Smooth muscle cell (in vitro differentiated cells): ENCODE measurements at regions not wholly inside any gene's neighbourhood (a gene's known extent, or its start where the extent isn't known, plus 50 kb on each side); places are given as distances from the start of the nearest gene placed in this dataset.

Experiments used
- DNase-seq: peaks from one replicate; lab custom pipeline; 2025; ENCODE audit not compliant: unreplicated experiment; lab: John Stamatoyannopoulos, UW
- H2AFZ ChIP-seq: fragments of 200-600 bp; sonication (generic); 2 replicates; pipeline ENCODE4 v1.6.0; 2016; ENCODE audit warnings: antibody characterized with exemption, low read depth, mild to moderate bottlenecking
- H3F3A ChIP-seq: fragments of 200-600 bp; sonication (generic); 2 replicates; pipeline ENCODE4 v1.6.0; 2017; ENCODE audit warnings: antibody characterized with exemption, low read depth
- H3K27ac ChIP-seq: fragments of 200-600 bp; sonication (generic); 2 replicates; pipeline ENCODE4 v1.5.1; 2016; ENCODE audit warnings: low read depth, mild to moderate bottlenecking
- H3K27me3 ChIP-seq: fragments of 200-600 bp; sonication (generic); 2 replicates; pipeline ENCODE4 v1.6.1; 2016; ENCODE audit warnings: low read depth, mild to moderate bottlenecking
- H3K36me3 ChIP-seq: fragments of 200-600 bp; sonication (generic); 2 replicates; pipeline ENCODE4 v1.5.1; 2016; ENCODE audit warnings: low read depth
- H3K4me1 ChIP-seq: fragments of 200-600 bp; sonication (generic); 2 replicates; pipeline ENCODE4 v1.5.1; 2016; ENCODE audit warnings: low read depth
- H3K4me2 ChIP-seq: fragments of 200-600 bp; sonication (generic); 2 replicates; pipeline ENCODE4 v1.6.0; 2016; ENCODE audit warnings: mild to moderate bottlenecking
- H3K4me3 ChIP-seq: fragments of 200-600 bp; sonication (generic); 2 replicates; pipeline ENCODE4 v1.5.1; 2016; ENCODE audit warnings: mild to moderate bottlenecking
- H3K79me2 ChIP-seq: fragments of 200-600 bp; sonication (generic); 2 replicates; pipeline ENCODE4 v1.6.0; 2016; ENCODE audit warnings: low read depth, mild to moderate bottlenecking
- H3K9ac ChIP-seq: fragments of 200-600 bp; sonication (generic); 2 replicates; pipeline ENCODE4 v1.6.0; 2016; ENCODE audit warnings: low read depth
- H3K9me3 ChIP-seq: fragments of 200-600 bp; sonication (generic); replicated peaks from 2 replicates; pipeline ENCODE4 v1.5.1; 2016; ENCODE audit warnings: low read depth
- H4K20me1 ChIP-seq: fragments of 200-600 bp; sonication (generic); 2 replicates; pipeline ENCODE4 v1.6.0; 2016; ENCODE audit warnings: low read depth
- CTCF ChIP-seq: fragments of 200-600 bp; sonication (generic); IDR thresholded peaks from 2 replicates; pipeline ENCODE4 v1.5.1; 2017; ENCODE audit warnings: borderline replicate concordance, mild to moderate bottlenecking, antibody characterized with exemption; ENCODE audit not compliant: insufficient read depth, poor library complexity, severe bottlenecking
- WGBS: methylation state at CpG from one replicate; pipeline ENCODE4 v1.1.7; 2016; ENCODE audit warnings: low lambda C conversion rate; 5-methylcytosine and 5-hydroxymethylcytosine counted together

GRCh38 chr5:40405996-40406740 is 273.5 kb upstream of the PTGER4 start:
- Histone ChIP-seq H3K4me3 (no peak overlapping the region), H3K9me3 (no peaks in the 10 kb centered on the region), H3K79me2 (no peaks in the 10 kb centered on the region), H3K27ac (no peak overlapping the region), H3K36me3 (no peaks in the 10 kb centered on the region), H3K9ac (no peak overlapping the region), H3K4me2 (peak overlapping the region; percentile 10), H3K27me3 (no peaks in the 10 kb centered on the region), H3F3A (no peaks in the 10 kb centered on the region), H2AFZ (peak overlapping the region; percentile 75), H4K20me1 (no peaks in the 10 kb centered on the region), H3K4me1 (no peaks in the 10 kb centered on the region)
- 58% methylated on average over 5 of the region's 5 CpGs for WGBS
- DNase-seq, result no peak
- no peak for TF ChIP-seq CTCF

- Histone ChIP-seq H3K4me3 (no peak overlapping the region), H3K36me3 (no peaks in the 10 kb centered on the region), H3K9me3 (no peaks in the 10 kb centered on the region), H3K9ac (no peak overlapping the region), H3F3A (no peaks in the 10 kb centered on the region), H3K4me1 (no peaks in the 10 kb centered on the region), H3K4me2 (no peak overlapping the region), H3K79me2 (no peaks in the 10 kb centered on the region), H3K27ac (no peak overlapping the region), H4K20me1 (no peaks in the 10 kb centered on the region), H3K27me3 (no peaks in the 10 kb centered on the region), H2AFZ (no peak overlapping the region)
- 86% methylated on average over 2 of the region's 2 CpGs for WGBS
- no peak for DNase-seq
- no peak for TF ChIP-seq CTCF
These were observed 274.5 kb upstream of the PTGER4 start for GRCh38 chr5:40405230-40405629.

- no peak for DNase-seq
- Histone ChIP-seq H3K9me3 (no peaks in the 10 kb centered on the region), H3K27ac (no peak overlapping the region), H3F3A (no peaks in the 10 kb centered on the region), H4K20me1 (no peaks in the 10 kb centered on the region), H3K27me3 (no peaks in the 10 kb centered on the region), H3K4me3 (no peak overlapping the region), H2AFZ (no peak overlapping the region), H3K79me2 (no peaks in the 10 kb centered on the region), H3K36me3 (no peaks in the 10 kb centered on the region), H3K4me2 (no peak overlapping the region), H3K9ac (no peak overlapping the region), H3K4me1 (no peaks in the 10 kb centered on the region)
- no peak for TF ChIP-seq CTCF
These were observed 275.1 kb upstream of the PTGER4 start for GRCh38 chr5:40404613-40405012.

- no peaks in the 10 kb centered on the region for H3F3A ChIP-seq
- no peaks in the 10 kb centered on the region for H3K27me3 ChIP-seq
- 20% methylated on average over 1 of the region's 1 CpG for WGBS
- DNase-seq, result no peak
- H3K36me3 ChIP-seq, result no peaks in the 10 kb centered on the region
- H3K9me3 ChIP-seq, result no peaks in the 10 kb centered on the region
- H3K27ac ChIP-seq, result peak overlapping the region; percentile 51
- H3K4me1 ChIP-seq, result no peaks in the 10 kb centered on the region
- no peak for TF ChIP-seq CTCF
- no peak overlapping the region for H2AFZ ChIP-seq
- no peak overlapping the region for H3K4me2 ChIP-seq
- H3K4me3 ChIP-seq, result no peak overlapping the region
- no peaks in the 10 kb centered on the region for H4K20me1 ChIP-seq
- H3K79me2 ChIP-seq, result no peaks in the 10 kb centered on the region
- H3K9ac ChIP-seq, result no peak overlapping the region
These were observed 277.7 kb upstream of the PTGER4 start for GRCh38 chr5:40402007-40402364.
